Calu3 (cell line): ENCODE measurements at regions not wholly inside any gene's neighbourhood (a gene's known extent, or its start where the extent isn't known, plus 50 kb on each side); places are given as distances from the start of the nearest gene placed in this dataset.

Source experiments
- BruUV-seq: library from RNA; stranded (reverse); fragments of 400-500 nt; replicated peaks from 2 replicates; lab custom pipeline; 2021; lab: Mats Ljungman, UMichigan
- CTCF ChIA-PET: fragments of 300-600 bp; sonication (Branson Sonifier 250); formaldehyde crosslinking; loops from one replicate; lab custom pipeline; 2022; ENCODE audit warnings: antibody characterized with exemption; lab: Charles Lee
- DNase-seq: peaks from one replicate; pipeline ENCODE4 v3.0.0; 2022
- H3K27ac Mint-ChIP-seq: one replicate; pipeline ENCODE4 v1.8.0; 2022; ENCODE audit warnings: mixed read lengths; ENCODE audit not compliant: unreplicated experiment
- H3K27me3 Mint-ChIP-seq: one replicate; pipeline ENCODE4 v1.8.0; 2022; ENCODE audit warnings: mixed read lengths; ENCODE audit not compliant: unreplicated experiment
- H3K36me3 Mint-ChIP-seq: one replicate; pipeline ENCODE4 v1.8.0; 2022; ENCODE audit warnings: mild to moderate bottlenecking, moderate library complexity, mixed read lengths; ENCODE audit not compliant: insufficient read depth, unreplicated experiment
- H3K4me1 Mint-ChIP-seq: one replicate; pipeline ENCODE4 v1.8.0; 2022; ENCODE audit warnings: mild to moderate bottlenecking, low read depth, mixed read lengths; ENCODE audit not compliant: unreplicated experiment
- H3K4me3 Mint-ChIP-seq: one replicate; pipeline ENCODE4 v1.8.0; 2022; ENCODE audit warnings: mild to moderate bottlenecking, low read depth, moderate library complexity, mixed read lengths; ENCODE audit not compliant: unreplicated experiment
- H3K9me3 Mint-ChIP-seq: one replicate; pipeline ENCODE4 v1.8.0; 2022; ENCODE audit warnings: low read depth, mixed read lengths; ENCODE audit not compliant: unreplicated experiment
- CTCF ChIP-seq: fragments of 200-600 bp; IDR thresholded peaks from one replicate; pipeline ENCODE4 v1.8.0; 2022; ENCODE audit warnings: antibody characterized with exemption; ENCODE audit not compliant: unreplicated experiment
- intact Hi-C: fragments of 100-400 bp; cut with micrococcal nuclease; formaldehyde crosslinking; loops from one replicate; pipeline ENCODE4 v1.10.0; 2022; ENCODE audit not compliant: unreplicated experiment

GRCh38 chr18:78455386-78455785 lies 524.2 kb upstream of the SALL3 start:
- no TSS peak for BruUV-seq
- no peak for TF ChIP-seq CTCF
- Mint-ChIP-seq H3K9me3 (peaks cover 6% of the 10 kb centered on the region), H3K4me3 (no peak overlapping the region), H3K27me3 (no peaks in the 10 kb centered on the region), H3K4me1 (no peaks in the 10 kb centered on the region), H3K27ac (no peak overlapping the region), H3K36me3 (no peaks in the 10 kb centered on the region)
- DNase-seq, result no peak
- CTCF ChIA-PET, result no interaction called here
- intact Hi-C loops, result no loop called here

GRCh38 chr18:78457011-78457410 lies 522.6 kb upstream of the SALL3 start:
- Mint-ChIP-seq H3K27me3 (no peaks in the 10 kb centered on the region), H3K27ac (no peak overlapping the region), H3K4me1 (no peaks in the 10 kb centered on the region), H3K4me3 (no peak overlapping the region), H3K9me3 (peaks cover 3% of the 10 kb centered on the region), H3K36me3 (no peaks in the 10 kb centered on the region)
- DNase-seq, result no peak
- no peak for TF ChIP-seq CTCF
- BruUV-seq, result no TSS peak
- CTCF ChIA-PET, result no interaction called here
- intact Hi-C loops, result no loop called here

GRCh38 chr18:78457731-78458130 lies 521.9 kb upstream of the SALL3 start:
- Mint-ChIP-seq H3K36me3 (no peaks in the 10 kb centered on the region), H3K4me1 (no peaks in the 10 kb centered on the region), H3K27me3 (no peaks in the 10 kb centered on the region), H3K9me3 (peaks cover 3% of the 10 kb centered on the region), H3K4me3 (no peak overlapping the region), H3K27ac (no peak overlapping the region)
- DNase-seq, result no peak
- BruUV-seq, result no TSS peak
- intact Hi-C loops, result no loop called here
- CTCF ChIA-PET, result no interaction called here
- TF ChIP-seq CTCF, result no peak

- CTCF ChIA-PET, result no interaction called here
- Mint-ChIP-seq H3K9me3 (peaks cover 3% of the 10 kb centered on the region), H3K36me3 (no peaks in the 10 kb centered on the region), H3K4me3 (no peak overlapping the region), H3K27me3 (no peaks in the 10 kb centered on the region), H3K4me1 (no peaks in the 10 kb centered on the region), H3K27ac (no peak overlapping the region)
- intact Hi-C loops, result no loop called here
- BruUV-seq, result no TSS peak
- no peak for DNase-seq
- TF ChIP-seq CTCF, result no peak
Measured at GRCh38 chr18:78458356-78458755, 521.3 kb upstream of the SALL3 start.

- TF ChIP-seq CTCF, result no peak
- H3K27ac Mint-ChIP-seq, result no peak overlapping the region
- H3K27me3 Mint-ChIP-seq, result no peaks in the 10 kb centered on the region
- peaks cover 6% of the 10 kb centered on the region for H3K9me3 Mint-ChIP-seq
- intact Hi-C loops, result no loop called here
- CTCF ChIA-PET, result no interaction called here
- H3K4me1 Mint-ChIP-seq, result no peaks in the 10 kb centered on the region
- H3K36me3 Mint-ChIP-seq, result no peaks in the 10 kb centered on the region
- no peak for DNase-seq
- no peak overlapping the region for H3K4me3 Mint-ChIP-seq
- BruUV-seq, result no TSS peak
Measured at GRCh38 chr18:78459668-78460067, 520.0 kb upstream of the SALL3 start.
